ENCODE measurements at regions not wholly inside any gene's neighbourhood (a gene's known extent, or its start where the extent isn't known, plus 50 kb on each side); places are given as distances from the start of the nearest gene placed in this dataset.

DNA sequence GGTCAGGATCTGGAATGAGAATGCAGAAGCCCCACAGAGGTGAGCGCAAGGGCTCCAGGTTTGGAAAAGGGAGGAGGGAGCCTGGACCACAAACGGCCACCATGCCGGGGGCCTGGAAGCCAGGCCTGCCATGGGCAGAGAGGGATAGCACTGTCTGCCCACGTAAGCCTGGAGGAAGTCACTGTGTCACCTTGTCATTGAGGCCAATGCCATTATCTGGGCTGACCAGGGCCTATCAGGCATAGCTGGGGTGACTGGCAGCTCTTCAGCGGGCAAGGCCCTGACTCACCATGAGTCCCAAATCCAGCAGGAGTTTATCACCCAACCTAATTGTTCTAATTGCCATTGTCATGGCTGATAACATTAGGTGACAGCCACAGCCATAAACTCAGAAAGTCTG, 84.6 kb downstream of the MATN1 start:
- DNase-seq (ENCODE audit: low read depth in 2 of 3, low spot score in 1 of 3), result no peak

GRCh38 chr1:30638086-30638485, 85.3 kb downstream of the MATN1 start:
- no peak for DNase-seq (ENCODE audit: low read depth in 2 of 3, low spot score in 1 of 3)

- DNase-seq (ENCODE audit: low read depth in 2 of 3, low spot score in 1 of 3), result no peak
Observed at GRCh38 chr1:30637183-30637980, 86.0 kb downstream of the MATN1 start.

DNA sequence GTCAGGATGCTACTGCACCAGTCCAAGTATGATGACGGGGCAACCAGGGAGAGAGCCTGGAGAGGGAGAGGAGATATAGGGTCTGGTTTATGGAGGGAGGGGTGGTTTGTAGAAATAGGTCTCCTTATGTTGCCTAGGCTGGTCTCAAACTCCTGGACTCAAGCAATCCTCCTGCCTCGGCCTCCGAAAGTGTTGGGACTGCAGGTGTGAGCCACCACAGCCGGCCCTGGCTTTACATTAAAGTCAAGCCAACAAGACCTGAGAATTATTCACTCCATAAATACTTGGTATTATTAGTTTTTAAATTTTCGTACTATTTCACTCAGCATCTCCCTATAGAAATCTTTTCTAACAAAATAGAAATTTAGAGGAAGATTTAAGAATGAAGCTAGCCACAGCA, 86.8 kb downstream of the MATN1 start:
- no peak for DNase-seq (ENCODE audit: low read depth in 2 of 3, low spot score in 1 of 3)

DNA sequence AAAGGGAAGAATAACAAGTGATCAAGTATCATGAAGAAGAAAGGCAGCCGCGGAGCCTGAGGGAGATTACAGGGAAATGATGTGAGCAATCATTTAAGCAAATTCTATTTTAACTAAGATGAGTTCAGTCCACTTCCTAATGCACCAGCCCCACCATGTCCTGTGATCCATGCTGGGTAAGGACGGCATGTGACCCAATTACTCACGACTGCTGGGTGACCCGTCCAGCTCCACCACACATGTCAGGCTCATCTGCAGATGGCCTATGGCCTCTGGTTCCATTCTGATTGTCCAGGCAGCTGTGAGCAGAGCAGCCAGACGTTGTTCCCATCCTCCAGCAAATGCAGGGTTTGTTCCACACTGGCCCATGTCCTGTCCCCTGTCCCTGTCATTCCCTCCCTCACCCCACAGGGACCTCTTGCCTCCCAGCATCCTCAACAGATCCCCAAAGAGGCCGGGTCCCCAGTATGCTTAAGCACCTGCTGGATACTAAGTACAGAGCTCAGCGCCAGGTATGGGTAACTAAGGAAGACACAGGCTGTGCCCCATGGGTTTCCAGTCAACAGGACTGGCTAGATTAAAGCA, 87.9 kb downstream of the MATN1 start:
- no peak for DNase-seq (ENCODE audit: low read depth in 2 of 3, low spot score in 1 of 3)

- no peak for DNase-seq (ENCODE audit: low read depth in 2 of 3, low spot score in 1 of 3)
Observed at GRCh38 chr1:30634507-30634906, 88.9 kb downstream of the MATN1 start.

DNA sequence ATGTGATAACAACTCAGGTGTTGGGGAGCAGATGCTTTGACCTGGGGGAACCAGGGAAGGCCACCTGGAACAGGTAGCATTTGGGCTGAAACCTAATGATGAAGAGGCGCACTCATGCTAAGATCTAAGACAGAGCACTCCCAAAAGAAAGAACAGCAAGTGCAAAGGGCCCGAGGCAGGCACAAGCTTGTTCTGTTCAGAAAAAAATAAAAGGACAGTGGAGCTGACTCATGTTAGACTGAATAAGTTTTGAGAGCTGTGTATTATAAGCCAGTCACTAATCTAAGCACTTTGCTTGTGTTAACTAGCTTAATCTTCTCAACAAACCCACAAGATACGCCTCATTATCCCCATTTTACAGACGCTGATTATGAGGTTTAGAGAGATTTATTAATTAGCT, 90.1 kb downstream of the MATN1 start:
- DNase-seq (ENCODE audit: low read depth in 2 of 3, low spot score in 1 of 3), result no peak

DNA sequence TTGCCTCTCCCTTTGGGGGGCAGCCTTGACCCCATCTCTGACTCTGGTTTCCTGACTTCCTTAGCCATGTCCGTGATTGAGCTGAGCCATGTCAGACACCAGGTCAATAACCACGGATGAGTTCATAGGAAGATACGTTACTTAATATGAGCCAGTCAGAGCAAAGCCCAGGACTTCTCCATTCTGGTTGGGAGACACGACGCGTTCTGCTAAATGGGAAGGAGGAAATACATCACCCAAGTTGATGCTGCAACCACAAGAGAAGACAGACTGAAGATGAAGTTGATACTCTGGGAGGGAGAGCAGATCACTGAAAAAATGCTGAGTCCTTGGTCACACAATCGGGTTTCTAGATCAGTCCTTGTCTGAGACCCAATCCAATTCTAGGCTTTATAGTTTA, 90.9 kb downstream of the MATN1 start:
- no peak for DNase-seq (ENCODE audit: low read depth in 2 of 3, low spot score in 1 of 3)

GRCh38 chr1:30631700-30632099, 91.7 kb downstream of the MATN1 start:
- DNase-seq (ENCODE audit: low read depth in 2 of 3, low spot score in 1 of 3), result no peak

DNA sequence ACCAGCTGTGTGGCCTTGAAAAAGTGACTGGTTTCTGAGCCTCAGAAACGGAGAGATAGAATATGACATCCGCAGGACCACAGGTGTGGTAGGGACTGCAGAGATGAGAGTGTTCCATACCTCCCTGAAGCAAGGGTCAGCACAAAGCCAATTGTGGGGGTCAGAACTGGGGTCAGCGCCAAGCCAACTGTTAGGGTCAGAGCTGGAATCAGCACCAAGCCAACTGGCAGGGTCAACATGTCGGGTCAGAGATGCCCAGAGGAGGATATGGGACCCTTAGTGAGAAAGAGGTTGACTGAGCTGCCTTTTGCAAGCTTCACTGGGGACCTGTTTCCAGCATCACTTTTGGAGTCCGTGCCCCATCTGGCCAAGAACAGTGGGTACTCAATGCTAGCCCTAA, 93.9 kb downstream of the MATN1 start:
- no peak for DNase-seq (ENCODE audit: low read depth in 2 of 3, low spot score in 1 of 3)

GRCh38 chr1:30627994-30628393, 95.4 kb downstream of the MATN1 start:
- DNase-seq (ENCODE audit: low read depth in 2 of 3, low spot score in 1 of 3), result no peak

DNA sequence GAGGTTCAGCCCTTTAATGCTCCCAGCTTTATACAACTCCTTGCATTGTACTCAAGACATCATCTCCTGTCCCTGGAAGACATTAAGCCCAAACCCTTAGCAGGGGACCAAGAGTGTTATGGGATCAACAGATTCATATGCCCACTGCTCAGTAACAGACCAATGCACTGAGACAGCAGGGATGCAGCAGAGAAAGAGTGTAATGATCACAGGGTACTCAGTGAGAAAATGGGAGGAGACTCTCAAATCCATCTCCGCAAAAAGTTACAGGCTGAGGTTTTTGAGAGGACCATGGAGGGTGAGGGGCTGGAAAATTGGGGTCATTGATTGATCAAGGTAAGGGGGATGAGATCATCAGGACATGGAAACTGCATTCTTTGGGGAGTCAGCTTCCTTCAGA, 96.2 kb downstream of the MATN1 start:
- no peak for DNase-seq (ENCODE audit: low read depth in 2 of 3, low spot score in 1 of 3)

GRCh38 chr1:30623431-30623830, 100.0 kb downstream of the MATN1 start:
- no peak for DNase-seq (ENCODE audit: low read depth in 2 of 3, low spot score in 1 of 3)

DNA sequence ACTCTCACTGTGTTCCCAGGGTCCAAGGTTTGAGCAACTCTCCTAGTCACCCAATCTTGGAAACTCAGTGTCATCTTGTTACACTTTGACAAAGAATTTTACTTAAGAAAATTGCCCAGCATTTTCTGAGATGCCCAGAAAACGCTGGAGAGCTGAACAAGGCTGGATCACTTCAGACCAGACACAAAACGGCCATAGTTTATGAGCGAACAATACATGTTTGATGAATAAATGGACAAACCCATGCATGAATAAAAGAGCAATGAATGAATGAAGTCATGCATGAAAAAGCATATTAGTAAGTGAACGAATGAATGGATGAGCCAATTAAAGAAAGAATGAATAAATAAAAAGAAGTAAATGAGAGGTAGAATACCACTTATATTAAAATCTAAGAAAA, 103.8 kb downstream of the MATN1 start:
- no peak for DNase-seq (ENCODE audit: low read depth in 2 of 3, low spot score in 1 of 3)

GRCh38 chr1:30618335-30618747, 105.0 kb downstream of the MATN1 start:
- DNase-seq (ENCODE audit: low read depth in 2 of 3, low spot score in 1 of 3), result no peak

DNA sequence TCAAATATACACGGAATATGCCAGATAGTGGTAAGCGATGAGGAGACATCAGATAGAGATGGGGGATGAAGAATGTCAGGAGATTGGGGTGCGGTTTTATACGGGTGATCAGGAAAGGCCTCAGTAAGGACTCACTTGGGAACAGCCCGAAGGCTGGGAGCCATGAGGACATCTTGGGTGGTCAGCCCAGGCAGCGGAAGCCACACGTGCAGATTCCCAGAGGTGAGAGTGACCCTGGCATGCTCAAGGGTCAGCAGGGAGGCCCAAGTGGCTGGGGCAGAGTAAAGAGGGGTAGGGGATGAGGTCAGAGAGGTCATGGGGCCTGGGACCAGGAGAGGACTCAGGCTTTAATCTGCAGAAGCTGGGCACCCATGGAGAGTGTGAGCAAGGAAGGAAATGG, 106.6 kb downstream of the MATN1 start:
- DNase-seq (ENCODE audit: low read depth in 2 of 3, low spot score in 1 of 3), result no peak

DNA sequence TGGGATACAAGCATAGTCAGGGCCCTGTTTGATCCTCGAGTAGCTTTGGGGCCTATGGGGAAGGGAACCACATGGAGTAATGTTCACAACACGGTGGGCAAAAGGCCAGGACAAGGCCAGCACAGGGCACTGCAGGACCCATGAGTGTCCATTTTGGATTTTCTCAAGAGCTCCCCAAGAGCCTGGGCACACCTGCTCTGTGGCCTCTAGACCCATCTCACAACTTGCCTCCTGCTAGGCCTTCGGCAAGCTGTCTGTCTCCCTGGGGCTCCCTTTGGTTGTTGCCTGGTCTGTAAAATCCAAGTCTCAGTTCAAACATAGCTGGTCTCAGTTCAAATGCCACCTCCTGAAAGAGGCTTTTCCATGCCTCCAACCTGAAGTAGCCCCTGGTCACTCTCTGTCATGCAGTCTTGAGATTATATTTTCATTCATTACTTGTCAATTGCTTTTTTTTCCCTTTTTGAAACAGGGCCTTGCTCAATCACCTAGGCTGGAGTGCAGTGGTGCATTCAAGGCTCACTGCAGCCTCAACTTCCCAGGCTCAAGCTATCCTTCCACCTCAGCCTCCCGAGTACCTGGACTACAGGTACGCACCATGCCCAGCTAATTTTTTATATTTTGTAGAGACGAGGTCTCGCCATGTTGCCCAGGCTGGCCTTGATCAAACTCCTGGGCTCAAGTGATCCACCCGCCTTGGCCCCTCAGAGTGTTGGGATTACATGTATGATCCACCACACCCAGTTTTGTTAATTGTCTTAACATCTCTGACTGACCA, 107.4 kb downstream of the MATN1 start:
- DNase-seq (ENCODE audit: low read depth in 2 of 3, low spot score in 1 of 3), result no peak

GRCh38 chr1:30615076-30615795, 108.1 kb downstream of the MATN1 start:
- DNase-seq (ENCODE audit: low read depth in 2 of 3, low spot score in 1 of 3), result no peak

DNA sequence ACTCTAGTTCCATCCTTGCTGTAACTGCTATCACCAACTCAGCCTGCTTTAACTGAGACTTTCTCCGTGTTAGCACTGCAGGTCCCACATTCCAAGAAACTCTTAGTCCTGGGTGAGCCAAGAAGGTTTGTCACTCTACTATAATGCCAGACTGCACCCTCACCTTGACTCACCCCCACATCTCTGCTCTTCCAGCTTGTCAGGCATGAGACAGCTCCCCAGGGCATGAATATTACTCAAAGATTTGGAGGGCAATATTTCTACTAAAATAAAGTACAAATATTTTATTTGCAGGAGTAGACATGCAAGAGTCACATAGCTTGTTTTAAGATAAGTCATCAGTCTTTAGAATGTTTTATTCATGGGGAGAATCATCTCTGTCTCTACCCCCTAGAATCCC, 110.2 kb downstream of the MATN1 start:
- no peak for DNase-seq (ENCODE audit: low read depth in 2 of 3, low spot score in 1 of 3)

- no peak for DNase-seq (ENCODE audit: low read depth in 2 of 3, low spot score in 1 of 3)
Observed at GRCh38 chr1:30612536-30613065, 110.8 kb downstream of the MATN1 start.

DNA sequence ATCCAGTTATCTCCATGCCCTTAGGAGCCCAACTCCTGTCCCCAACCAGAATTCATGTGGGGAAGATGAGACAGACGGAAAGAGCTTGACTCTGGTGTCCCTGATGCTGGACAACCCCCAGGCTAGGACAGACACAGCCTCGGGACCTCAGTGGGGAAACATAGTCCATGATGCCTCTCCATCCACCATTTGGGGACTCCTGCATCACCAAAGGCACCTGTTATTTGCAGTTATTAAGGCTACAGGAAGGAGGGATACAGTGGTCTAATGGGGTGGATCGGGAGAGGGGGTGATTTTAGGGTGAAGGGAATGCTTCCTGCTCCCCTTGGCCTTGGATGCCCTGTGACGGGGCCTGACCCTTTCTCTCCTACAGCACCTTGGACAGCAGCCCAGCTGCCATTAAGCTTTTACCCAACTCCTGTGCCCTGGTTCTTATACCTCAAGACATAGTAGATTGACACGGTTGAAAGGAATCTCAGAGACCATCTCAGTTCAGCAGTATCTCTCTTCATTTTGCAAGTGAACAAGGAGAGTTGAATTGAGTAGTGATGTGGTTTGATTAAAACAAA, 111.6 kb downstream of the MATN1 start:
- no peak for DNase-seq (ENCODE audit: low read depth in 2 of 3, low spot score in 1 of 3)

Data from stimulated activated CD4-positive, alpha-beta T cell treated with anti-CD3 and anti-CD28 coated beads, Interleukin-12 subunit alpha, Interleukin-12 subunit beta, amount 100 ng/mL, for 48 hours (primary cell).